ENCODE measurements at regions not wholly inside any gene's neighbourhood (a gene's known extent, or its start where the extent isn't known, plus 50 kb on each side); places are given as distances from the start of the nearest gene placed in this dataset.

DNA sequence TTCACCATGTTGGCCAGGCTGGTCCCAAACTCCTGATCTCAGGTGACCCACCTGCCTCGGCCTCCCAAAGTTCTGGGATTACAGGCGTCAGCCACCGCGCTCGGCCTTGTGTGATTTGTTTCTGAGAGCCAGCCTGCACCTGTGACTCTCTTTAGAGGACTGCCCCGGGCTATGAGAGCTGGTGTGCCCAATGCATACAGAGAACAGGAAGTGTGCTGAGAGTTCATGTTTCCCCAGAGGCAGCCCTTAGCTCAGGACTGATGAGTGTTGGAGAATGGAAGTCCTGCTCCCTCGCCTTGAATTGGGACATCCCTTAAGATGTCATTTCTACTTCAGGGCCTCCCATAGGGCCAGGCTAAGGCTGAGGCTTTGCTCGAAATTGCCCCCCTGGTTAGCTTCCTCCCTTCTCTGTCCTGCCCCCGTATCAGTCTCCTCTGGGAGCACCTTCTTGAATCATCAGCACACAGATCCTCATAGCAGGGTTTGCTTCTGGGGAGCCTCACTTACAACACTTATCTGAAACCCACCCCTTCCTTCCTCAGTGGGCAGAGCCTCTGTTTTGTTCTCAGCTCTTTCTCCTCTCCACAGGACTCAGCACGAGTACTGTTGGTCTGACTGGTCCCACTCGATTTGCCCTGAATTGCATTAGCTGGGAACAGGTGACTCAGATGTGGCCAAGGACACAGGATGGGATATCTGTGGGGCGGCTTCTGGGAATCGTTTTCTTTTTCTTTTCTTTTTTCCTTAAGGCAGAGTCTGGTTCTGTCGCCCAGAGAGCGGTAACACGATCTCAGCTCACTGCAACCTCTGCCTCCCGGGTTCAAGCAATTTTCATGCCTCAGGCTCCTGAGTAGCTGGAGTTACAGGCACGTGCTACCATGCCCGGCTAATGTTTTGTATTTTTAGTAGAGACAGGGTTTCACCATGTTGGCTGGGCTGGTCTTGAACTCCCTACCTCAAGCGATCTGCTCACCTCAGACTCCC, 80.1 kb downstream of the UBIAD1 start:
- ATAC-seq, result no peak
- Mint-ChIP-seq H3K4me1 (peaks cover 57% of the 10 kb centered on the region), H3K9me3 (peaks cover 3% of the 10 kb centered on the region; the same call in 1 of the 3 replicates), H3K4me3 (no peak overlapping the region), H3K36me3 (ENCODE audit: low read depth) (no peaks in the 10 kb centered on the region), H3K27ac (peak overlapping the region; percentile 67; the same call in 1 of the 2 replicates), H3K27me3 (ENCODE audit: insufficient read depth, low read depth, poor library complexity) (peaks cover 33% of the 10 kb centered on the region)
- H3F3A ChIP-seq (replicated peaks; ENCODE audit: low read depth), result peaks cover 33% of the 10 kb centered on the region
- H2AFZ ChIP-seq, result peak overlapping the region; percentile 81
- no peak overlapping the region for H3K4me3 ChIP-seq
- no peaks in the 10 kb centered on the region for H3K36me3 ChIP-seq (ENCODE audit: insufficient read depth)
- H3K4me2 ChIP-seq, result 0 out of 2 replicates have a peak overlapping the region, but pooled peaks have one; percentile 17
- no peaks in the 10 kb centered on the region for H3K79me2 ChIP-seq (replicated peaks; ENCODE audit: insufficient read depth)
- H3K27ac ChIP-seq (ENCODE audit: low read depth), result no peak overlapping the region
- H4K20me1 ChIP-seq (replicated peaks; ENCODE audit: insufficient read depth), result no peaks in the 10 kb centered on the region
- peaks cover 62% of the 10 kb centered on the region for H3K4me1 ChIP-seq (ENCODE audit: insufficient read depth)
- TF ChIP-seq ZNF331 (CRISPR knock-in tag; IDR thresholded peaks at IDR 0.05; ENCODE audit: low read depth) (no peak), CREB1 (CRISPR knock-in tag; IDR thresholded peaks at IDR 0.05; ENCODE audit: low read depth) (no peak), EZH2phosphoT487 (IDR thresholded peaks at IDR 0.05; ENCODE audit: unreplicated experiment) (no peak), EZH2 (IDR thresholded peaks at IDR 0.05; ENCODE audit: low read depth, unreplicated experiment) (no peak), CTCF (conservative IDR thresholded peaks at IDR 0.05; ENCODE audit: low read depth in 2 of 2) (no peak), ZNF462 (CRISPR knock-in tag; IDR thresholded peaks at IDR 0.05) (no peak), ZNF114 (CRISPR knock-in tag; IDR thresholded peaks at IDR 0.05) (no peak), STAT1 (IDR thresholded peaks at IDR 0.05; ENCODE audit: unreplicated experiment) (no peak), JUNB (IDR thresholded peaks at IDR 0.05; ENCODE audit: unreplicated experiment) (no peak), NANOG (IDR thresholded peaks at IDR 0.05; ENCODE audit: borderline replicate concordance) (no peak), POLR2AphosphoS5 (IDR thresholded peaks at IDR 0.05; ENCODE audit: low read depth) (no peak)
- TF ChIP-seq, protein P1, sequence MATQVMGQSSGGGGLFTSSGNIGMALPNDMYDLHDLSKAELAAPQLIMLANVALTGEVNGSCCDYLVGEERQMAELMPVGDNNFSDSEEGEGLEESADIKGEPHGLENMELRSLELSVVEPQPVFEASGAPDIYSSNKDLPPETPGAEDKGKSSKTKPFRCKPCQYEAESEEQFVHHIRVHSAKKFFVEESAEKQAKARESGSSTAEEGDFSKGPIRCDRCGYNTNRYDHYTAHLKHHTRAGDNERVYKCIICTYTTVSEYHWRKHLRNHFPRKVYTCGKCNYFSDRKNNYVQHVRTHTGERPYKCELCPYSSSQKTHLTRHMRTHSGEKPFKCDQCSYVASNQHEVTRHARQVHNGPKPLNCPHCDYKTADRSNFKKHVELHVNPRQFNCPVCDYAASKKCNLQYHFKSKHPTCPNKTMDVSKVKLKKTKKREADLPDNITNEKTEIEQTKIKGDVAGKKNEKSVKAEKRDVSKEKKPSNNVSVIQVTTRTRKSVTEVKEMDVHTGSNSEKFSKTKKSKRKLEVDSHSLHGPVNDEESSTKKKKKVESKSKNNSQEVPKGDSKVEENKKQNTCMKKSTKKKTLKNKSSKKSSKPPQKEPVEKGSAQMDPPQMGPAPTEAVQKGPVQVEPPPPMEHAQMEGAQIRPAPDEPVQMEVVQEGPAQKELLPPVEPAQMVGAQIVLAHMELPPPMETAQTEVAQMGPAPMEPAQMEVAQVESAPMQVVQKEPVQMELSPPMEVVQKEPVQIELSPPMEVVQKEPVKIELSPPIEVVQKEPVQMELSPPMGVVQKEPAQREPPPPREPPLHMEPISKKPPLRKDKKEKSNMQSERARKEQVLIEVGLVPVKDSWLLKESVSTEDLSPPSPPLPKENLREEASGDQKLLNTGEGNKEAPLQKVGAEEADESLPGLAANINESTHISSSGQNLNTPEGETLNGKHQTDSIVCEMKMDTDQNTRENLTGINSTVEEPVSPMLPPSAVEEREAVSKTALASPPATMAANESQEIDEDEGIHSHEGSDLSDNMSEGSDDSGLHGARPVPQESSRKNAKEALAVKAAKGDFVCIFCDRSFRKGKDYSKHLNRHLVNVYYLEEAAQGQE (IDR thresholded peaks at IDR 0.05; ENCODE audit: unreplicated experiment), result no peak
- TF ChIP-seq, protein P2, sequence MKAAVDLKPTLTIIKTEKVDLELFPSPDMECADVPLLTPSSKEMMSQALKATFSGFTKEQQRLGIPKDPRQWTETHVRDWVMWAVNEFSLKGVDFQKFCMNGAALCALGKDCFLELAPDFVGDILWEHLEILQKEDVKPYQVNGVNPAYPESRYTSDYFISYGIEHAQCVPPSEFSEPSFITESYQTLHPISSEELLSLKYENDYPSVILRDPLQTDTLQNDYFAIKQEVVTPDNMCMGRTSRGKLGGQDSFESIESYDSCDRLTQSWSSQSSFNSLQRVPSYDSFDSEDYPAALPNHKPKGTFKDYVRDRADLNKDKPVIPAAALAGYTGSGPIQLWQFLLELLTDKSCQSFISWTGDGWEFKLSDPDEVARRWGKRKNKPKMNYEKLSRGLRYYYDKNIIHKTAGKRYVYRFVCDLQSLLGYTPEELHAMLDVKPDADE (IDR thresholded peaks at IDR 0.05), result no peak
- DNase-seq (ENCODE audit: low spot score), result no peak
- no peaks in the 10 kb centered on the region for H3K27me3 ChIP-seq (ENCODE audit: insufficient read depth)
- H3K9me2 ChIP-seq (ENCODE audit: insufficient read depth), result no peaks in the 10 kb centered on the region

All from GM23338 (cell line).